ENCODE measurements at regions not wholly inside any gene's neighbourhood (a gene's known extent, or its start where the extent isn't known, plus 50 kb on each side); places are given as distances from the start of the nearest gene placed in this dataset.

DNA sequence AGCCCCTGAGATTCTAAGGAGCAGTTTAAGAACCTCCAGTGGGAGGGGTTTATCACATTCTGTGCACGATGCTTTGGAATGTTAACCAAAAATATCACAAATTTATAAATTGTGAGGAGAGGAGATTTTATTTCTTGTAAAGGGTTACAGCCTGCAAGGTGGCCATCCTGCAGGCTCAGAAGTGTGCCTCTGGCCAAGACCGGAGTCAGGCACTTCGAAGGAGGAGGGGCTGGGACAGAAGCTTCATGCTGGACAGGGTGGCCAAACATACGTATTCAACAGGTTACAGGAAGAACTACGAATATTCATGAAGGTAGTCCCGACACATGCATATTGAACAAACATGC, 144.1 kb upstream of the NCK2 start:
- CTCF ChIA-PET = no interaction called here
- POLR2A ChIA-PET = no interaction called here
- Histone ChIP-seq H3K9me3 (ENCODE audit: control insufficient read depth, insufficient read depth, low read length) (no peaks in the 10 kb centered on the region), H3K27ac (ENCODE audit: low read depth, low read length) (no peak overlapping the region), H3K27me3 (ENCODE audit: control insufficient read depth, insufficient read depth, low read length) (peaks cover 17% of the 10 kb centered on the region), H3K4me3 (ENCODE audit: low read depth, low read length) (no peak overlapping the region)
- no peak for DNase-seq (ENCODE audit: low read depth, low spot score)
- TF ChIP-seq, protein P1, sequence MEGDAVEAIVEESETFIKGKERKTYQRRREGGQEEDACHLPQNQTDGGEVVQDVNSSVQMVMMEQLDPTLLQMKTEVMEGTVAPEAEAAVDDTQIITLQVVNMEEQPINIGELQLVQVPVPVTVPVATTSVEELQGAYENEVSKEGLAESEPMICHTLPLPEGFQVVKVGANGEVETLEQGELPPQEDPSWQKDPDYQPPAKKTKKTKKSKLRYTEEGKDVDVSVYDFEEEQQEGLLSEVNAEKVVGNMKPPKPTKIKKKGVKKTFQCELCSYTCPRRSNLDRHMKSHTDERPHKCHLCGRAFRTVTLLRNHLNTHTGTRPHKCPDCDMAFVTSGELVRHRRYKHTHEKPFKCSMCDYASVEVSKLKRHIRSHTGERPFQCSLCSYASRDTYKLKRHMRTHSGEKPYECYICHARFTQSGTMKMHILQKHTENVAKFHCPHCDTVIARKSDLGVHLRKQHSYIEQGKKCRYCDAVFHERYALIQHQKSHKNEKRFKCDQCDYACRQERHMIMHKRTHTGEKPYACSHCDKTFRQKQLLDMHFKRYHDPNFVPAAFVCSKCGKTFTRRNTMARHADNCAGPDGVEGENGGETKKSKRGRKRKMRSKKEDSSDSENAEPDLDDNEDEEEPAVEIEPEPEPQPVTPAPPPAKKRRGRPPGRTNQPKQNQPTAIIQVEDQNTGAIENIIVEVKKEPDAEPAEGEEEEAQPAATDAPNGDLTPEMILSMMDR (IDR thresholded peaks at IDR 0.05; ENCODE audit: low read depth, low read length) = no peak

DNA sequence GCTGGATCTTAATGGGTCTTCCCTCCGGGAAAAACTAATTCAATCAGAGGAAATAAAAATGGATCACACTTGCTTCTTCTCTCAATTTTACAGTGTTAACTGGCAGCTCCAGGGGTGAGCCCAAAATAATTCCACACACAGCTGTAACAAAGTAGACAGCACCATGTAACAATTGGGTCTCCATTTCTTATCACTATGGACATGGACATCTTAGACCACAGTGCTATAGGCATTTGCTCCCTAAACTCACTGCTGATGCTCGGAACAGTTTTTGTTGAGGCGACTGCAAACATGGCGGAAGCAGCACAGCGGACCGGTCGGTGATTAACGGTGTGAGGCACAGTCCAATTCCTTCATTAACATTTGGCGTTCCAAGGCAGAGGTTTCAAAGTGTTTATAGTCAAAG, 144.7 kb upstream of the NCK2 start:
- no peak for DNase-seq (ENCODE audit: low read depth, low spot score)
- CTCF ChIA-PET = no interaction called here
- POLR2A ChIA-PET = no interaction called here

DNA sequence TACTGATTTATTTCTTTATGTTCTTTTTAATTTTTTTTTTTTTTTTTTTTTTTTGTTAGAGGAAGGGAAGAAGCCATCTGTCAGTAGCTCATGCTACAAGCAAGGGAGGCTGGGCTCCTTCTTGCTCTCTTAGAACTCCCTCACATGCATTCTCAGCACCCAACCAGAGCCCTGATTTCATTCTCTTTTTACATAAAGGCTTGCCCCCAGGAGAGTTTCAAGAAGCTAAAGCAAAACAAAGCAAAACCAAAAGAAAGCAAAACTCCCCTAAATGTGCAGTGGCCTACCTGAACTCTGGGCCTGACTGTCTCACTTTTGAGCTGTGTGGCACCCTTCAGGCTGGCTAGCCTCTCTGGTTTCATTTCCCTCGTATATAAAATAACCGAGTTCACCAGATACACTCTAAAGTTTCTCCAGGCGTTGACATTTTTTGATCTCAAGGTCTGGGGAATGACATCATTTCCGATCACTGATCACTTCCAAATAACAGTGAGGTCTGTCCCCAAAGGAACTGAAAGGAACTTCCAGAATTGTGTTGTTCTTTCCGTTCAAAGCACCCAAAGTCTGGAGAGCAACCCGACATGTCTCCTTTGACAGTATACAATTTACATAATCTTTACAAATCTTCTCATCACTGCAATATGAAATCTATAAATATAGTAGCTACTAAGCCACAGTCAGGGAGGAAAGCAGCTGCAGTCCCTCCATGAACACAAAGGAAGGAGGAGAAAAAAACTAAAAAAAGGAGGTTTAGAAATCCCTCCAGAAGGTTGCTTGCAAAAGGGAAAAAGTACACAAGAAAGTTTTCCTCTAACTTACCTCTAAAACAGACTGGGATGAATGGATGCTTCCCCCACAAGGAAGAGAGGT, 145.6 kb upstream of the NCK2 start:
- Histone ChIP-seq H3K4me3 (ENCODE audit: low read depth, low read length) (no peak overlapping the region), H3K27me3 (ENCODE audit: control insufficient read depth, insufficient read depth, low read length) (peaks cover 14% of the 10 kb centered on the region), H3K9me3 (ENCODE audit: control insufficient read depth, insufficient read depth, low read length) (no peaks in the 10 kb centered on the region), H3K27ac (ENCODE audit: low read depth, low read length) (no peak overlapping the region)
- no peak for DNase-seq (ENCODE audit: low read depth, low spot score)
- TF ChIP-seq, protein P1 (IDR thresholded peaks at IDR 0.05; ENCODE audit: low read depth, low read length) = no peak
- ChIA-PET POLR2A (no interaction called here), CTCF (no interaction called here)

More for the DNA sequence above, 144.7 kb upstream of the NCK2 start:
- Histone ChIP-seq H3K27ac (ENCODE audit: low read depth, low read length) (no peak overlapping the region), H3K27me3 (ENCODE audit: control insufficient read depth, insufficient read depth, low read length) (peaks cover 17% of the 10 kb centered on the region), H3K4me3 (ENCODE audit: low read depth, low read length) (no peak overlapping the region), H3K9me3 (ENCODE audit: control insufficient read depth, insufficient read depth, low read length) (no peaks in the 10 kb centered on the region)
- TF ChIP-seq, protein P1 (IDR thresholded peaks at IDR 0.05; ENCODE audit: low read depth, low read length) = no peak

DNA sequence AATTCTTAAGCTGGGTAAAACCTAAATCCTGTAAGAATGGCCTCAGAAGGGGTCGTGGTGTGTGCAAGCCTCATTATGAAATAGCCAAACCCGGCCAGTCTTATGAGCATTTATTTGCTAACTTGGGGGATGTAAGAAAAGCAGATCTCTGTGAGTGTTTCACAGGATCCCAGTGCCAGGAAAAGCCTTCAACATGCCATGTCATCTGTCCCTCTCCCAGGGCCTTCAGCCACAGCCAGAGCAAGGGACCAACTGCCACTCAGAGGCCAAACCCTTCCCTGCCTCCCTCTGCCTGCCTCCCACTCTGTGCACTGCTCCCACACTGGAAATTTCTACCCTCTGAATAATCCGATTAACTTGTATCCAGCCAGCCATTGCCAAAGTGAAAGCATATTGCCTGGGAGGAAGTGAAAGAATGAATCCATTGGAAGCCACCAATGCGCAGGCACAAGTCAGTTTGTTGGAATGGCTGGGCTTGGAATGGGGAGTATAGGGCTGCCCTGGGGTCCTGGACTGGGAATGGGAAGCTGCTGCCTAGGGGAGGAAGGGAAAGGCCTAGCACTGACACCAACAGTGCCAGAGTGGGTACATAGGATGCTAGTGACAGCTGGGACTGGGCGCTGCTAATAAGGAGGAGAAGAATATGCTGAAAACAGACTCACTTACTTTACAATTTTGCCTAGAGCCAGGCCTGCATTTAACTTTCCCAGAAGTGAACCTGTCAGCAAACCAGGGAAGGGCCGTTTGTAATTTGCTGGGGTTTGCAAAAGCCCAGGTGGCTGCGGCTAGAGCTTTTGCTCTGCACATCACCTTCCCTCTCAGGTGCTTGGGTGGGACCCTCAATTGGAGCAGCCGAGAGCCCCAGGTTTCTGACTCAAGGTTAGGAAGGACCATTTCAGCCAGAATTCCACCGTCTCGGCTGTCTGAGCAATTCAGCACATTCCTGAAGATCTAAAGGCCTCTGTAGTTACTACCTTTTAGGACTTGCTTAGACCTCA, 146.6 kb upstream of the NCK2 start:
- Histone ChIP-seq H3K27me3 (ENCODE audit: control insufficient read depth, insufficient read depth, low read length) (peaks cover 14% of the 10 kb centered on the region), H3K27ac (ENCODE audit: low read depth, low read length) (no peak overlapping the region), H3K9me3 (ENCODE audit: control insufficient read depth, insufficient read depth, low read length) (no peaks in the 10 kb centered on the region), H3K4me3 (ENCODE audit: low read depth, low read length) (no peak overlapping the region)
- ChIA-PET POLR2A (no interaction called here), CTCF (no interaction called here)
- TF ChIP-seq, protein P1 (IDR thresholded peaks at IDR 0.05; ENCODE audit: low read depth, low read length) = no peak
- no peak for DNase-seq (ENCODE audit: low read depth, low spot score)
